Astrocyte of the cerebellum (primary cell): ENCODE measurements at regions not wholly inside any gene's neighbourhood (a gene's known extent, or its start where the extent isn't known, plus 50 kb on each side); places are given as distances from the start of the nearest gene placed in this dataset.

Experiments used
- DNase-seq: peaks from one replicate; pipeline ENCODE4 v3.0.0-alpha.2; 2011; ENCODE audit warnings: low read depth
- H3K4me3 ChIP-seq: 2 replicates; pipeline ENCODE4 v1.5.1; 2011; ENCODE audit warnings: mild to moderate bottlenecking, low read depth, low read length, moderate library complexity
- in situ Hi-C: cut with HindIII; loops from 2 replicates; pipeline ENCODE4 v1.10.0; 2017; ENCODE audit warnings: low sequenced_read_pairs
- TF ChIP-seq, protein P1 (sequence below): IDR thresholded peaks from 2 replicates; pipeline ENCODE4 v1.5.1; 2012; ENCODE audit warnings: low read length, low read depth, moderate library complexity, mild to moderate bottlenecking; ENCODE audit errors: missing control alignments

DNA sequence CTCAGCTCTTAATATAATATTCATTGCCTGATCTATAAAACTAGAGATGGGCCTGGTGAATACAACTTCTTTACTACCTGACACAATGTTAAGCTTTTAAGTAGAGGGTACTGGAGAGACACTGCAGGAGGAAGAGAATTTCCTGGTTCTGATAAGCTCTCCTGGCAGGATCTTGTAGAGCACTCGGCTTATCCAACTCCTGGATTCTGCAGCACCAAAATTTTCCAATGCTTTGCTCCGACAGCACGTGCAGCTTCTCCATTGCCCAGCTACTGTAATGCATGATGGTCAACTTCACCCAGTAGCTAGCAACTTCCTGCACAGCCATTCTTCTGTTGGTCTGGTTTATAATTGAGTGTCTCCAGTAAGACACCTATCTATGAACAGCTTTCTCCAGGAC is 686.2 kb upstream of the BOD1L1 start:
- TF ChIP-seq, protein P1, sequence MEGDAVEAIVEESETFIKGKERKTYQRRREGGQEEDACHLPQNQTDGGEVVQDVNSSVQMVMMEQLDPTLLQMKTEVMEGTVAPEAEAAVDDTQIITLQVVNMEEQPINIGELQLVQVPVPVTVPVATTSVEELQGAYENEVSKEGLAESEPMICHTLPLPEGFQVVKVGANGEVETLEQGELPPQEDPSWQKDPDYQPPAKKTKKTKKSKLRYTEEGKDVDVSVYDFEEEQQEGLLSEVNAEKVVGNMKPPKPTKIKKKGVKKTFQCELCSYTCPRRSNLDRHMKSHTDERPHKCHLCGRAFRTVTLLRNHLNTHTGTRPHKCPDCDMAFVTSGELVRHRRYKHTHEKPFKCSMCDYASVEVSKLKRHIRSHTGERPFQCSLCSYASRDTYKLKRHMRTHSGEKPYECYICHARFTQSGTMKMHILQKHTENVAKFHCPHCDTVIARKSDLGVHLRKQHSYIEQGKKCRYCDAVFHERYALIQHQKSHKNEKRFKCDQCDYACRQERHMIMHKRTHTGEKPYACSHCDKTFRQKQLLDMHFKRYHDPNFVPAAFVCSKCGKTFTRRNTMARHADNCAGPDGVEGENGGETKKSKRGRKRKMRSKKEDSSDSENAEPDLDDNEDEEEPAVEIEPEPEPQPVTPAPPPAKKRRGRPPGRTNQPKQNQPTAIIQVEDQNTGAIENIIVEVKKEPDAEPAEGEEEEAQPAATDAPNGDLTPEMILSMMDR = no peak
- DNase-seq = no peak
- H3K4me3 ChIP-seq = no peak overlapping the region
- in situ Hi-C loops = no loop called here

DNA sequence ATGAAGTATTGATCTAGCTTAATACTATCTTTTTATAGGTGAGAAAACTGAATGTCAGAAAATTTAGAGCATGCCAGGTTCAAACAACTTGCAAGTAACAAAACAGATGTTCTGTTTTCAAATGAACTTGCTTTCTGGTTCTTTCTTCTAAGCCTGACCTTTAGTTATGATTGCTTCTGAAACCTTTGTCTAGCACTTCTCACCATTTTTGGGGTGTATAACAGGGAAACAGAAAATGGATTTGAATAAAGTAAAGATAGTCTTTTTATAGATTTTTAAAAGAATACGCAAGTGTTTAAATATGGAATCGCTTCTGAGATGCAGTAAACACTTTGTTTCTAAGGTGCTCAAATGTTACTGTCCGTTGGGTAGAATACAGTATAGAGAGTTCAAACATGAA is 687.2 kb upstream of the CPEB2 start:
- TF ChIP-seq, protein P1 = no peak
- in situ Hi-C loops = no loop called here
- DNase-seq = no peak
- H3K4me3 ChIP-seq = no peak overlapping the region

DNA sequence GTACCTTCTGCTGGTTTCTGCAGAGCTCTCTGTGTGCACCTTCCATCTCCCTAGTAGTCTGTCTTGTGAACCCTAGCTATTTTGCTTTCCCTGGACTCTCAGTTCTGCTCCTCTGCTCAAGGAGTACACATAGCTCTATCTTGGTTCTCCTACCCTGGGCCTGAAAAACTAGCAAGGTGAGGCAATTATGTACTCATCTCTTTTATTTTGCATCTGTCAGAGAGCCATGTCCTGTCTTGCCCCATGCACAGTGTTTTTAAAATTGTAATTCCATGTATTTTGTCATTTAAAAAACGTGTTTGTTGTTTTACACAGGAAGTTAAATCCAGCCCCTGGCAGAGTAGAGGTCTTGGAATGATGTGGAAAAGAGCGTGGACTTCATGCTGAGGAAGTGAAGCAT is 684.9 kb upstream of the CPEB2 start:
- TF ChIP-seq, protein P1 = no peak
- in situ Hi-C loops = no loop called here
- H3K4me3 ChIP-seq = no peak overlapping the region
- DNase-seq = no peak

DNA sequence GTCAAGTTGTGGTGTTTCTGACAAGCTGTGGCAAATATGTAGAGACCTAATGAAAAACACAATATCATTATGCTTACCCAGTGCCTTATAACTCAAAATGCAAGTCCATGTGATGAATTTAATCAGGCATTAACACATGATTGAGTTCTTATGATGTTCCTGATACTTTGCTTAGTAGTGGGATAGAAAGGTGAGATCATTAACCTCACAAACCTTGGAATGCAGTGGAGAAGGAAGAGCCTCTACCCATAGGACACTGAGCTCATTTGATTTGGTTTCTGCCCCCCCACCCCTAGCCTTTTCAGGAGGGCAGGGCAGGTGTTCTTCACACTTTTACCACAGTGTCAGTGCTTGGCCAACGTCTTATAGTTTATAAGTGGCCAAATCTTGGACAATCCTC is 683.6 kb upstream of the CPEB2 start:
- DNase-seq = no peak
- H3K4me3 ChIP-seq = no peak overlapping the region
- TF ChIP-seq, protein P1 = no peak
- in situ Hi-C loops = no loop called here

DNA sequence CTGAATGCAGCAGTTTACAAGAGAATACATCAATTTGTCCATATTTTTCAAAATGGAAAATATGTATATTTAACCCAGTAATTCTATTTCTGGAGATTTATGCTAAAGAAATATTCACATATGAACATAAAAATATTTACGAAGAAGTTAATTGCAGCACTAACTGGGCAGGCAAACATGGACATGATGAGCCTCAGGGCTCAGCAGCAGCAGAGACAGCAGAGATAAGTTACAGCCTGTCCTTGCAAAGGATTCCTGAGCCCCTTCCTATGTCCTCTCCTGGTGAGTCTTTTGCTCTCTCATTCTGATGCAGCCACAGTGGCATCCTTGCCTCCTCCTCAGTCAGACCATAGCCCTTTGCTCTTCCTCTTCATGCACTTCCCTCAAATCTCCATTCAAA is 680.6 kb upstream of the CPEB2 start:
- in situ Hi-C loops = no loop called here
- TF ChIP-seq, protein P1 = no peak
- no peak overlapping the region for H3K4me3 ChIP-seq
- DNase-seq = no peak

DNA sequence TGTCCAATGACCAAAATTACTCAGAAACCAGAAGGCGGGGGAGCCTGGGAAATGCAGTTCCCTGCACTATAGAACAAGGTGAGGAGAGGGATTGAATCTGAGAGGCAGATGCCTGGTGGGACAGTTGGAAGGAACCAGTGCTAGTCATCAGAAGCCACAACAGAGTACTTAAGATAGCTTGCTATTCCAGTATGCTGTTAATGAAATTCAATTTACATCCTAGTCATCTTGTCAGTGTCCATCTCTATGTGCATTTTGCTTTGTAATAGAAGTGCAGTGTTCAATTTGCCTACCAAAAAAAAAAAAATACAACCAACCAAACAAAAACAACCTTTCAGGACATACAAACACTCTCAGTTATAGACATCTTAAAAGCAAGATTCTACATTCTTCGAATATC is 679.1 kb upstream of the CPEB2 start:
- no peak for DNase-seq
- H3K4me3 ChIP-seq = no peak overlapping the region
- in situ Hi-C loops = no loop called here
- TF ChIP-seq, protein P1 = no peak

DNA sequence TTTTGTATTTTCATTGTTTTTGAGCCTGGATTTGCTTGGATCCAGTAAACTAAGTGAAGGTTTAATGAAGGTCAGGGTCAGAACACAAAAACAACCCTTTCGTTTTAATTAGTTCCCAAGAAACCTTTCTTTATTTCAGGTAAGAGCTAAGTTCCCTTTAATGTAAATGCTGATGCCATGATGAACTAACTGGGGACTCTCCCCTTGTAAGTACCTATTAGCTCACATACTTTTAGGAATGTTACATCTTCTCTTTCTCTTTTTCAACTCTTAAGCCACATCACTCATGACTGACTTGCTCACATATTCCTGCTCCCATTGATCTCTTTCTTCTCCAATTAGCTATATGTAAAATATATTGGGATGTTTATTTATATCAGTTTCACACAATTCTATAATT is 673.1 kb upstream of the CPEB2 start:
- in situ Hi-C loops = no loop called here
- DNase-seq = no peak
- no peak overlapping the region for H3K4me3 ChIP-seq
- TF ChIP-seq, protein P1 = no peak
